Esophagus muscularis mucosa (tissue), 4 donors: ENCODE measurements at regions not wholly inside any gene's neighbourhood (a gene's known extent, or its start where the extent isn't known, plus 50 kb on each side); places are given as distances from the start of the nearest gene placed in this dataset.

Experiments used
- DNase-seq: peaks from one replicate; pipeline ENCODE4 v3.0.0-alpha.2; 2017; ENCODE audit errors: extremely low spot score
- H3K27ac ChIP-seq, 4 donors: fragments of 200-600 bp; sonication (generic); replicated peaks in 1 of 4; 1 replicate in 3 of 4; 2 replicates in 1 of 4; pipeline ENCODE4 v1.5.1; 2016 to 2019; ENCODE audit warnings: mild to moderate bottlenecking in 1 of 4
- H3K27me3 ChIP-seq, 4 donors: fragments of 200-600 bp; sonication (generic); one replicate each; pipeline versions ENCODE4 v1.5.1 to v1.6.0; 2016 to 2019
- H3K36me3 ChIP-seq, 4 donors: fragments of 200-600 bp; sonication (generic); one replicate each; pipeline ENCODE4 v1.5.1; 2016 to 2019
- H3K4me1 ChIP-seq, 4 donors: fragments of 200-600 bp; sonication (generic); one replicate each; pipeline ENCODE4 v1.5.1; 2016 to 2019
- H3K4me3 ChIP-seq, 4 donors: fragments of 200-600 bp; sonication (generic); 1 replicate in 2 of 4; 2 replicates in 2 of 4; pipeline ENCODE4 v1.5.1; 2016 to 2019; ENCODE audit warnings: mild to moderate bottlenecking in 4 of 4, moderate library complexity in 1 of 4
- H3K9me3 ChIP-seq, 4 donors: fragments of 200-600 bp; sonication (generic); 1 replicate in 3 of 4; 2 replicates in 1 of 4; pipeline ENCODE4 v1.5.1; 2016 to 2019
- EP300 ChIP-seq: sonication (generic); formaldehyde crosslinking; IDR thresholded peaks from one replicate; pipeline ENCODE4 v1.6.1; 2017; ENCODE audit warnings: antibody characterized with exemption
- POLR2A ChIP-seq: fragments of 450-650 bp; IDR thresholded peaks from one replicate; pipeline ENCODE4 v1.6.1; 2017; ENCODE audit warnings: antibody characterized with exemption, moderate library complexity, mild to moderate bottlenecking, low read depth
- POLR2AphosphoS5 ChIP-seq, 2 donors: sonication (generic); formaldehyde crosslinking; IDR thresholded peaks; one replicate each; pipeline ENCODE4 v1.6.1; 2017; ENCODE audit warnings: antibody characterized with exemption in 2 of 2
- WGBS: methylation state at CpG from one replicate; pipeline ENCODE4 v1.1.5; 2018; 5-methylcytosine and 5-hydroxymethylcytosine counted together
- intact Hi-C: fragments of 100-400 bp; cut with DNase I; formaldehyde crosslinking; loops from one replicate; pipeline ENCODE4 v1.15.1; 2023
- TF ChIP-seq, protein P1 (sequence below), 3 experiments: fragments of 200-600 bp in 2 of 3; fragments of 450-650 bp in 1 of 3; sonication (generic) in 2 of 3; IDR thresholded peaks; one replicate each; pipeline ENCODE4 v1.5.1; 2017 to 2019; ENCODE audit warnings: antibody characterized with exemption in 3 of 3, mild to moderate bottlenecking in 2 of 3, moderate library complexity in 1 of 3

DNA sequence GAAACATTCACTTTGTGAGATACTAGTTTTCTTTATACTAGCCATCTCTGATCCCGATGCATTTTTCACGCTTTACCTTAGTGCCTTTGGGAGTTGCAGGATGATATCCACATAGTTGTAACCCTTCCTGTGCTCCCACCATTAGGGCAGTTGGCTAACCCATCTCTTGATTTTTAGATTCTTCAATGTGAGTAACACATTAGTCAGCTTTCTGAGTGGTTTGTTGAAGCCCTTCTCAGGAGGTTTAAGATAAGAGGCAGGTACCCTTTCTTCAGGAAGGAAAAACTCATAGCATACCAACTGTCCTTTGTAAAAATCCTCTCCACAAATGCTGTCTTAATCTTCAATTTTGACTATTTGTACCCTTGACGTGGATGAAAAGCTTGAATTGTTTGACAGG is 392.3 kb downstream of the DMAC1 start:
- no peaks in the 10 kb centered on the region for H3K36me3 ChIP-seq
- intact Hi-C loops: no loop called here
- H3K9me3 ChIP-seq: no peaks in the 10 kb centered on the region
- H3K4me1 ChIP-seq: peaks cover 0 to 2% (median 0%) of the 10 kb centered on the region in 4 donors
- WGBS: 93% methylated on average over 3 of the region's 3 CpGs
- no peak for DNase-seq
- H3K4me3 ChIP-seq: no peak overlapping the region
- TF ChIP-seq, protein P1, sequence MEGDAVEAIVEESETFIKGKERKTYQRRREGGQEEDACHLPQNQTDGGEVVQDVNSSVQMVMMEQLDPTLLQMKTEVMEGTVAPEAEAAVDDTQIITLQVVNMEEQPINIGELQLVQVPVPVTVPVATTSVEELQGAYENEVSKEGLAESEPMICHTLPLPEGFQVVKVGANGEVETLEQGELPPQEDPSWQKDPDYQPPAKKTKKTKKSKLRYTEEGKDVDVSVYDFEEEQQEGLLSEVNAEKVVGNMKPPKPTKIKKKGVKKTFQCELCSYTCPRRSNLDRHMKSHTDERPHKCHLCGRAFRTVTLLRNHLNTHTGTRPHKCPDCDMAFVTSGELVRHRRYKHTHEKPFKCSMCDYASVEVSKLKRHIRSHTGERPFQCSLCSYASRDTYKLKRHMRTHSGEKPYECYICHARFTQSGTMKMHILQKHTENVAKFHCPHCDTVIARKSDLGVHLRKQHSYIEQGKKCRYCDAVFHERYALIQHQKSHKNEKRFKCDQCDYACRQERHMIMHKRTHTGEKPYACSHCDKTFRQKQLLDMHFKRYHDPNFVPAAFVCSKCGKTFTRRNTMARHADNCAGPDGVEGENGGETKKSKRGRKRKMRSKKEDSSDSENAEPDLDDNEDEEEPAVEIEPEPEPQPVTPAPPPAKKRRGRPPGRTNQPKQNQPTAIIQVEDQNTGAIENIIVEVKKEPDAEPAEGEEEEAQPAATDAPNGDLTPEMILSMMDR (IDR thresholded peaks at IDR 0.05): no peak
- no peak for TF ChIP-seq POLR2A
- TF ChIP-seq EP300: no peak
- no peak for TF ChIP-seq POLR2AphosphoS5 (IDR thresholded peaks at IDR 0.05)
- H3K27me3 ChIP-seq: no peaks in the 10 kb centered on the region
- H3K27ac ChIP-seq: no peak overlapping the region

DNA sequence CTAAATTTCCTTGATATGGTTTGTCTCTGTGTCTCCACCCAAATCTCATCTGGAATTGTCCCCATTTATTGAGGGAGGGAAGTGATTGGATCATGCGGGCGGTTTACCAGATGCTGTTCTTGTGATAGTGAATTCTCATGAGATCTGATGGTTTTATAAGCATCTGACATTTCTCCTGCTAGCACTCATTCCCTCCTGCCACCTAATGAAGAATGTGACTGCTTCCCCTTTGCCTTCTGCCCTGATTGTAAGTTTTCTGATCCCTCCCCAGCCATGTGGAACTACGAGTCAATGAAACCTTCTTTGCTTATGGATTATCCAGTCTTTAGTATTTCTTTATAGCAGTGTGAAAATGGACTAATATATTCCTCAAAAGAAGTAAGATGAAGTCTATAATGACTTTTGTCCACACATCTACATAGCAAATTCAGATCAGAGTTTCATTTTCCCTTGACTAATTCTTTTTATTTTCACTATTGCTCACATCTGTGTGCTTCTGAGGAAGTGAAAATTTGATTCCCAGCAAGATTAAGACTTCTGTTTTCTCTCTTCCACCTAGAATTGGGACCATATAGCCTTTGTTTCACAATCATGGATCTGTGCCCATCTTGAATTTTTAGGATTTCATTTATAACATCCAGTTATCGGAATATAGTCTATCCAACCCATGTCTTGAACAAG is 393.5 kb downstream of the DMAC1 start:
- no peaks in the 10 kb centered on the region for H3K36me3 ChIP-seq
- WGBS: 80% methylated on average over 4 of the region's 4 CpGs
- H3K4me3 ChIP-seq: no peak overlapping the region
- H3K9me3 ChIP-seq: no peaks in the 10 kb centered on the region
- no peak for DNase-seq
- no peak overlapping the region for H3K27ac ChIP-seq
- peaks cover 0 to 2% (median 0%) of the 10 kb centered on the region in 4 donors for H3K4me1 ChIP-seq
- no peaks in the 10 kb centered on the region for H3K27me3 ChIP-seq
- intact Hi-C loops: no loop called here
- TF ChIP-seq POLR2AphosphoS5 (IDR thresholded peaks at IDR 0.05) (no peak), POLR2A (no peak), EP300 (no peak)
- TF ChIP-seq, protein P1 (IDR thresholded peaks at IDR 0.05): no peak

DNA sequence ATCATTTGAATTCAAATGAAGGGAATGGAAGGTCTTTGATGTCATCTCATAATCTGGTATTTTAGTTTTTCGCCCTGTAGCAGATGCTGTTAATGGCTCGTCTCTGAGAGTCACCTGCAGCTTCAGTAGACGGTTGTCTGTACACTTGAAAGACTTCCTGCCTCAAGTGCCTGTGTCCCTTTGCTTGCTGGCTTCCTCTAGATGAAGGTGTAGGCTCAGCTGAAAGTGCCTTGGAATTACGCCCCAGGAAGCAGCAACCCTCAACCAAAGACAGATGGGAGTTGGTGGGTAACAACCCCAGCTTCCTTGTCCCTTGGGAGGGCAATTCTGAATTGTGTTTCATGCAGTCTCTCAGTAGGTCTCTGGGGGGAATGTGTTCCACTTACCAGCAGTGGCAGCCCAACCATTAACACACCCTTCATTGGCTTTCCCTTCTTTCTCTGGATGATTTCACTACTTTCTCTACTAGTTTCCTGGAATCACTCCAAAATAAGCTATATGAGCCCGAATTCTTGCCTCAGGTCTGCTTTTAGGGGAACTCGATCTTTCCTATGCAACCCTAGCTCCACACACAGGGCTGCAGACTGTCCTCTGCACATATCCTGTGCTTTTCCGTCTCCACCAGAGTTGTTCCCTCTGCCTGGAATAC is 395.6 kb downstream of the DMAC1 start:
- H3K4me3 ChIP-seq: no peak overlapping the region
- WGBS: 77% methylated on average over 7 of the region's 7 CpGs
- H3K27ac ChIP-seq: no peak overlapping the region
- DNase-seq: no peak
- H3K9me3 ChIP-seq: no peaks in the 10 kb centered on the region
- TF ChIP-seq POLR2A (no peak), POLR2AphosphoS5 (IDR thresholded peaks at IDR 0.05) (no peak), EP300 (no peak)
- TF ChIP-seq, protein P1 (IDR thresholded peaks at IDR 0.05): no peak
- H3K27me3 ChIP-seq: no peaks in the 10 kb centered on the region
- intact Hi-C loops: no loop called here
- H3K4me1 ChIP-seq: peaks cover 0 to 2% (median 0%) of the 10 kb centered on the region in 4 donors
- H3K36me3 ChIP-seq: no peaks in the 10 kb centered on the region

DNA sequence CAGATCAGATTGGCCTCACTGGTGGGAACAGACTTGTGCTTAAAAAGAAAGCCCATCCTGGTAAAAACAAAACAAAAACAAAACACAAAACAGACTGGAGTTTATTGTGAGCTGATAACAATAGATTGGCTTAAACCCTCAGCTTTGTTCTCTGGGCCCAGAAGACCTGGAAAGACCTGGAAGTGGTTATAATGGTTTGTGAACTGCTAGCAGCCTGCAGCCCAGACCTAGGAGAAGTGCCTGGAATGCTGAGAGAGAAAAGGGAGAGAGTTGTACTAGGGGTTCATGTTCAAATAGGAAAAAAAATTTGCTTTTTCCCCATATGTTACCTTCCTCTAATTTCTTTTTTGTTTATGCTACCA is 396.6 kb downstream of the DMAC1 start:
- Histone ChIP-seq H3K27ac (no peak overlapping the region), H3K4me3 (no peak overlapping the region), H3K27me3 (no peaks in the 10 kb centered on the region), H3K9me3 (no peaks in the 10 kb centered on the region), H3K4me1 (peaks cover 0 to 2% (median 0%) of the 10 kb centered on the region in 4 donors), H3K36me3 (no peaks in the 10 kb centered on the region)
- intact Hi-C loops: no loop called here
- TF ChIP-seq, protein P1 (IDR thresholded peaks at IDR 0.05): no peak
- TF ChIP-seq POLR2AphosphoS5 (IDR thresholded peaks at IDR 0.05): no peak
- TF ChIP-seq POLR2A: no peak
- TF ChIP-seq EP300: no peak
- no peak for DNase-seq
